Mesothelial cell of epicardium (in vitro differentiated cells): ENCODE measurements at regions not wholly inside any gene's neighbourhood (a gene's known extent, or its start where the extent isn't known, plus 50 kb on each side); places are given as distances from the start of the nearest gene placed in this dataset.
"Not testable (repeated sequence)": the region's sequence is repeated elsewhere in the genome, so short reads cannot be mapped to it uniquely, and the experiment has no call there.

Experiments used
- DNase-seq, 2 experiments: peaks; one replicate each; pipeline ENCODE4 v3.0.0; 2021; ENCODE audit warnings: low spot score in 2 of 2; ENCODE audit not compliant: unreplicated experiment in 2 of 2
- H3K27ac Mint-ChIP-seq: 2 replicates; pipeline ENCODE4 v1.8.0; 2021; ENCODE audit warnings: mixed read lengths
- H3K27me3 Mint-ChIP-seq: 2 replicates; pipeline ENCODE4 v1.8.0; 2021; ENCODE audit warnings: low read depth, mixed read lengths
- H3K36me3 Mint-ChIP-seq: 2 replicates; pipeline ENCODE4 v1.8.0; 2021; ENCODE audit warnings: mixed read lengths
- H3K4me1 Mint-ChIP-seq: 2 replicates; pipeline ENCODE4 v1.8.0; 2021; ENCODE audit warnings: mixed read lengths
- H3K4me3 Mint-ChIP-seq: 2 replicates; pipeline ENCODE4 v1.8.0; 2021; ENCODE audit warnings: mild to moderate bottlenecking, moderate library complexity, mixed read lengths
- H3K9me3 Mint-ChIP-seq: 2 replicates; pipeline ENCODE4 v1.8.0; 2021; ENCODE audit warnings: mixed read lengths
- TF ChIP-seq, protein P1 (sequence below): fragments of 200-600 bp; sonication (generic); IDR thresholded peaks from one replicate; pipeline ENCODE4 v1.5.0; 2021; ENCODE audit warnings: antibody characterized with exemption; ENCODE audit not compliant: unreplicated experiment

DNA sequence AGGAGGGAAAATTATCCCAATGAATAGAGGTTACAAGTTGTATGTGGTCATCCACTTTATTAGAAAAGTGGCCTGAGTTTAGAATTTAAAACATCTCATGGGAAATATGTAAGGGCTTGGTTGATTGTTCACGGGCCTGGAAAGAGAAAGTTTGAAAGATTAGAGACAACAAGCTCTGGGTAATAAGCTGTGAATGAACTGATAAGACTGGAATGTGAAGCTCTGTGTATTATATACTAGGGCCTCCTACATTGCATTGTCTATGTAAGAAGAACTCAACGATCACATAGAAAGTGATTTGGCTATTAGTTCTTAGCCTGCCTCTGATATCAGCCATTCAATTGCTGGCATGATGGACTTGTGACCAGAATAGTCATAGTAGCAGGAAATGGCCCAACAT, 199.2 kb upstream of the MAGI2 start:
- peaks cover 12% of the 10 kb centered on the region for H3K4me1 Mint-ChIP-seq
- TF ChIP-seq, protein P1, sequence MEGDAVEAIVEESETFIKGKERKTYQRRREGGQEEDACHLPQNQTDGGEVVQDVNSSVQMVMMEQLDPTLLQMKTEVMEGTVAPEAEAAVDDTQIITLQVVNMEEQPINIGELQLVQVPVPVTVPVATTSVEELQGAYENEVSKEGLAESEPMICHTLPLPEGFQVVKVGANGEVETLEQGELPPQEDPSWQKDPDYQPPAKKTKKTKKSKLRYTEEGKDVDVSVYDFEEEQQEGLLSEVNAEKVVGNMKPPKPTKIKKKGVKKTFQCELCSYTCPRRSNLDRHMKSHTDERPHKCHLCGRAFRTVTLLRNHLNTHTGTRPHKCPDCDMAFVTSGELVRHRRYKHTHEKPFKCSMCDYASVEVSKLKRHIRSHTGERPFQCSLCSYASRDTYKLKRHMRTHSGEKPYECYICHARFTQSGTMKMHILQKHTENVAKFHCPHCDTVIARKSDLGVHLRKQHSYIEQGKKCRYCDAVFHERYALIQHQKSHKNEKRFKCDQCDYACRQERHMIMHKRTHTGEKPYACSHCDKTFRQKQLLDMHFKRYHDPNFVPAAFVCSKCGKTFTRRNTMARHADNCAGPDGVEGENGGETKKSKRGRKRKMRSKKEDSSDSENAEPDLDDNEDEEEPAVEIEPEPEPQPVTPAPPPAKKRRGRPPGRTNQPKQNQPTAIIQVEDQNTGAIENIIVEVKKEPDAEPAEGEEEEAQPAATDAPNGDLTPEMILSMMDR = no peak
- H3K36me3 Mint-ChIP-seq = no peaks in the 10 kb centered on the region
- no peaks in the 10 kb centered on the region for H3K27me3 Mint-ChIP-seq
- H3K9me3 Mint-ChIP-seq = no peaks in the 10 kb centered on the region
- no peak overlapping the region for H3K4me3 Mint-ChIP-seq
- DNase-seq = no peak
- peak overlapping the region; percentile 11 for H3K27ac Mint-ChIP-seq

DNA sequence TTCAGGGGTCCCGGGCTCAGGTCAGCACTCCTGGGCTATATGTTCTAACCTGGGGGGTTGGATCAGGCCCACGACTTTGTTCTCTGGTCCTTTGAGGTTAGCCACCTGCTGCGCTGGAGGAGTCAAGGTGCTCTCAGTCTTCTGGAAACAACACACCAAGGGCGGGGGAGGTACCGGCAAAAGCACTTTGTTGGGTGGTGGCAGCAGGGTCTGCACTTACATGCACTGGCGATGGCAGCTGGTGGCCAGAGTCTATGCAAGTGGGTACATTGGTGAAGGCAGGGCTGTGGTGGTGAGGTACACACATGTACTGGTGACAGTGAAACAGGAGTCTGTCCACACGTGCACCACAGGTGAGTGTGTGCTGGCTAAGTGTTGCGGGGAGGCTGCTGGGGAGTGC, 194.2 kb upstream of the MAGI2 start:
- Mint-ChIP-seq H3K27ac (no peak overlapping the region), H3K27me3 (no peaks in the 10 kb centered on the region), H3K36me3 (no peaks in the 10 kb centered on the region), H3K4me3 (no peak overlapping the region), H3K4me1 (peaks cover 9% of the 10 kb centered on the region), H3K9me3 (peaks cover 4% of the 10 kb centered on the region)
- no peak for DNase-seq
- TF ChIP-seq, protein P1 = no peak

DNA sequence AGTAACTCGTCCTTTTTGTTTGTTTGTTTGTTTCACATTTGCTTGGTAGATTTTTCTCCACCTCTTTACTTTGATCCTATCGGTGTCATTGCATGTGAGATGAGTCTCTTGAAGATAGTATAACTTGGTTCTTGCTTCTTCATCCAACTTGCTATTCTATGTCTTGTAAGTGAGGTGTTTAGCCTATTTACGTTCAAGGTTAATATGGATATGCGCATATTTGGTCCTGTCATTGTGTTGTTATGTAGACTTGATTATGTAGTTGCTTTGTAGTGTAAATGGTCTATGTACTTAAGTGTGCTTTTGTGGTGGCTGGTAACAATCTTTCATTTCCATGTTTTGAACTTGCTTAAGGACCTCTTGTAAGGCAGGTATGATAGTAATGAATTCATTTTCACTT, 192.8 kb upstream of the MAGI2 start:
- Mint-ChIP-seq H3K4me3 (no peak overlapping the region), H3K36me3 (no peaks in the 10 kb centered on the region), H3K4me1 (peaks cover 5% of the 10 kb centered on the region), H3K9me3 (peaks cover 4% of the 10 kb centered on the region), H3K27ac (no peak overlapping the region), H3K27me3 (no peaks in the 10 kb centered on the region)
- TF ChIP-seq, protein P1 = no peak
- no peak for DNase-seq

DNA sequence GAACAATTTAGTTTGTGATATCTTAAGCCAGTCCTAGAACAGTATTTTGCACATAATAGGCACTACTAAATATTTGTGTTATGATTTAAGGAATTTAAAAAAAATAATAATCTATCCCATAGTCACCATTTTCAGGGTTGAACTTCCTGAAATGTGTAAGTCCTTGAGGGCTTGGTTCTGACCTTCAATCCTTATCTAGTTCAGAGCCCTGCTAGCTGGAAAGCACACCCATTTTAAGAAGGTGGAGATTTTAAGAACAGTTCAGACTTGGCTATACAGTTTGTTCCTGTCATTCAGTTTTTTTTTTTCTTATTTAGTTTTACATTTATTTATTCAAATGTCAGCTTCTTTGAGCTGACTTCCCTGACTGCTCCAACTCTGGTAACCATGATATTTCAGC, 183.4 kb upstream of the MAGI2 start:
- Mint-ChIP-seq H3K27ac (no peak overlapping the region), H3K27me3 (no peaks in the 10 kb centered on the region), H3K9me3 (peaks cover 3% of the 10 kb centered on the region), H3K36me3 (no peaks in the 10 kb centered on the region), H3K4me1 (peaks cover 11% of the 10 kb centered on the region), H3K4me3 (no peak overlapping the region)
- no peak for DNase-seq
- TF ChIP-seq, protein P1 = no peak

DNA sequence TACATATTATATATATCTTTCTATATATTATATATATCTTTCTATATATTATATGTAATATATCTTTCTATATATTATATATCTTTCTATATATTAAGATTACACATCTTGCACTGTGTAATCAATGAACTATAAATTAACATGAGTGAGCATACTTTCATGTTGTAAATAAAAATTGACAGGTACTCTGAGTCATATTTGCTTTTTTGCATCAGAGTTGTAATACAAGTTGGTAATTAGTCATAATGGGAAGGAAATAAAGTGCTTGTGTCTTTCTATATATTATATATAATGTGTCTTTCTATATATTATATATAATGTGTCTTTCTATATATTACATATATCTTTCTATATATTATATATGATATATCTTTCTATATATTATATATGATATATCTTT, 172.5 kb upstream of the MAGI2 start:
- H3K27me3 Mint-ChIP-seq, H3K4me3 Mint-ChIP-seq, H3K36me3 Mint-ChIP-seq, H3K9me3 Mint-ChIP-seq, H3K4me1 Mint-ChIP-seq, H3K27ac Mint-ChIP-seq, DNase-seq: not testable (repeated sequence)

DNA sequence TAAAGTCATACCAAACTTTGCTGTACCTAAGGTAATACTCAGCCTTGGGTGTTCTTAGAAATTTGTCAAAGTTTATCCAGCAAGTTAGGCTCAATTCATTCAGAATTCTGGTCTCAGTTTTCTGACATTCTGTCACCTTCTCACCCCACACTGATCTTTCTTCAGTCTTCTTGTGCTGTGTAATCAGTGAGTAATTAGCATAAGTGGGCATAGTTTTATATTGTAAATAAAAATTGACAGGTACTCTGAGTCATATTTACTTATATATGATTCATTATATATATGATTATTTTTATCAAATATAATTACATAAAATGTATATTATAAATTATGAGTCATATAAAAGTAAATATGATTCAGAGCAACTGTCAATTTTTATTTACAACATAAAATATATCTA, 170.9 kb upstream of the MAGI2 start:
- H3K27me3 Mint-ChIP-seq = no peaks in the 10 kb centered on the region
- no peak overlapping the region for H3K4me3 Mint-ChIP-seq
- H3K4me1 Mint-ChIP-seq = peaks cover 4% of the 10 kb centered on the region
- DNase-seq = no peak
- no peaks in the 10 kb centered on the region for H3K36me3 Mint-ChIP-seq
- H3K27ac Mint-ChIP-seq = no peak overlapping the region
- H3K9me3 Mint-ChIP-seq = no peaks in the 10 kb centered on the region
- TF ChIP-seq, protein P1 = no peak
